ENCODE measurements at regions not wholly inside any gene's neighbourhood (a gene's known extent, or its start where the extent isn't known, plus 50 kb on each side); places are given as distances from the start of the nearest gene placed in this dataset.

GRCh38 chr6:15063253-15063853 is 182.5 kb upstream of the JARID2 start:
- WGBS, 5 donors, result 86 to 97% (median 92%) methylated on average over 7 of the region's 7 CpGs
- H3K36me3 ChIP-seq, result no peaks in the 10 kb centered on the region
- H3K27me3 ChIP-seq, result no peaks in the 10 kb centered on the region
- no peak overlapping the region for H3K4me3 ChIP-seq
- intact Hi-C loops (cut with DNase I; ENCODE audit: low total_unique reads), result no loop called here
- H3K9me3 ChIP-seq, result peaks cover 0 to 10% (median 7%) of the 10 kb centered on the region in 4 donors
- no peak overlapping the region for H3K27ac ChIP-seq
- DNase-seq, result no peak
- no peaks in the 10 kb centered on the region for H3K4me1 ChIP-seq
- no peak for TF ChIP-seq EP300 (IDR thresholded peaks at IDR 0.05)
- no peak for TF ChIP-seq POLR2AphosphoS5 (IDR thresholded peaks at IDR 0.05)
- TF ChIP-seq POLR2A (IDR thresholded peaks at IDR 0.05), result no peak
- TF ChIP-seq CTCF (IDR thresholded peaks at IDR 0.05), result no peak

GRCh38 chr6:15065261-15065989 is 180.4 kb upstream of the JARID2 start:
- peak overlapping the region in 2 of 5 donors; percentile 65 to 71 for H3K27ac ChIP-seq
- intact Hi-C loops (cut with DNase I; ENCODE audit: low total_unique reads), result no loop called here
- WGBS, 5 donors, result 67 to 79% (median 75%) methylated on average over 4 of the region's 4 CpGs

GRCh38 chr6:15066089-15066758 is 179.6 kb upstream of the JARID2 start:
- DNase-seq, result no peak
- H3K4me3 ChIP-seq, result no peak overlapping the region
- no peaks in the 10 kb centered on the region for H3K36me3 ChIP-seq
- intact Hi-C loops (cut with DNase I; ENCODE audit: low total_unique reads), result no loop called here
- peak overlapping the region in 3 of 5 donors; percentile 11 to 71 (median 65) for H3K27ac ChIP-seq
- H3K9me3 ChIP-seq, result no peaks in the 10 kb centered on the region
- TF ChIP-seq CTCF (IDR thresholded peaks at IDR 0.05) (no peak), POLR2AphosphoS5 (IDR thresholded peaks at IDR 0.05) (no peak), EP300 (IDR thresholded peaks at IDR 0.05) (no peak), POLR2A (IDR thresholded peaks at IDR 0.05) (no peak)
- 42 to 49% (median 44%) methylated on average over 7 of the region's 7 CpGs for WGBS, 5 donors
- H3K4me1 ChIP-seq, result no peaks in the 10 kb centered on the region
- H3K27me3 ChIP-seq, result no peaks in the 10 kb centered on the region

More at GRCh38 chr6:15065261-15065989, 180.4 kb upstream of the JARID2 start:
- Histone ChIP-seq H3K27me3 (no peaks in the 10 kb centered on the region), H3K9me3 (no peaks in the 10 kb centered on the region), H3K36me3 (no peaks in the 10 kb centered on the region), H3K4me1 (no peaks in the 10 kb centered on the region), H3K4me3 (no peak overlapping the region)
- TF ChIP-seq EP300 (IDR thresholded peaks at IDR 0.05), result no peak
- TF ChIP-seq POLR2A (IDR thresholded peaks at IDR 0.05), result no peak
- TF ChIP-seq CTCF (IDR thresholded peaks at IDR 0.05), result no peak
- TF ChIP-seq POLR2AphosphoS5 (IDR thresholded peaks at IDR 0.05), result no peak
- peak in 1 of 2 donors; percentile 73 for DNase-seq

- Histone ChIP-seq H3K36me3 (no peaks in the 10 kb centered on the region), H3K27me3 (no peaks in the 10 kb centered on the region), H3K27ac (no peak overlapping the region), H3K4me1 (no peaks in the 10 kb centered on the region), H3K9me3 (no peaks in the 10 kb centered on the region), H3K4me3 (no peak overlapping the region)
- DNase-seq, result no peak
- TF ChIP-seq EP300 (IDR thresholded peaks at IDR 0.05) (no peak), POLR2A (IDR thresholded peaks at IDR 0.05) (no peak), CTCF (IDR thresholded peaks at IDR 0.05) (no peak), POLR2AphosphoS5 (IDR thresholded peaks at IDR 0.05) (no peak)
- WGBS, 5 donors, result 43 to 71% (median 49%) methylated on average over 3 of the region's 3 CpGs
- intact Hi-C loops (cut with DNase I; ENCODE audit: low total_unique reads), result no loop called here
Measured at GRCh38 chr6:15073344-15073789, 172.5 kb upstream of the JARID2 start.
